ENCODE measurements at regions not wholly inside any gene's neighbourhood (a gene's known extent, or its start where the extent isn't known, plus 50 kb on each side); places are given as distances from the start of the nearest gene placed in this dataset.

DNA sequence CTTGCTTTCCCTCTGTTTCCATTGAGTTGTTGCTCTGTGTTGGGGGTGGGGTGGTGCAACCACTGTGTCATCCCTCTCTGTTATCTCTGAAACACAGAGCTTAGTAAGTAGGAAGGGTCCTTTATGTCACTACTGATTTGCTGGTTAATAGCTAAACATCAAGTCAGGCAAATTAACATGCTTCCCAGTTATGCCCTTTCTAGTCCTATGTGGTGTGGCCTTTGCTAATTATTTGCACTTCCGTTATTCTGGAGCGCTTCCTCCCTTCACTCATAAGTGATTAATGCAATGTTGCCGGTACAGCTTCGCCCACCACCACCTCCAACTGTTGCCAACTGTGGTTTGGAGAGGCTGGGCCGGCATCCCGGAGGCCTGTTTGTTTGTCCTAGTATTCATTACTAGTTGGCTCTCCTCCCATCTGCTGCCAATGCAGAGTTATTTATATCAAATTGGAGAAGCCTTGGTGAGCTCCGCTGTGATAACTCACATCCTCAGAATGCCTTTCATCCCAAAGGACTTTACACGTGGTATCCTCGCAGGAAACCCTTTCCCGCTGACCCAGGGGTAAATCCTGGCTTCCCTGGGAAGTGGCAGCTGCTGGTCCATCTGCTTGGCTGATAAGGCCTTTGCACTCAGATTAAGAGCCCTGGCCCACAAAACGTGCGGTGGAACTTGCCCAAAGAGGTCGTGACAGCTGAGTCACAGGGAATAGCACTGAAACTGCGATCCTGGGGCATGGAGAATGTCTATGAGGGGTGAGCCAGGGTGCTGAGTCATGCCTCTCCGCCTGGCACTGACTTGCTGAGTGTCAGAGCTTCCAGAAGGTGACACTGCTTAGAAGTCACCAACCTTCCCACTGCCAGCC, 72.0 kb upstream of the ZCCHC2 start:
- no peak for TF ChIP-seq CTCF (conservative IDR thresholded peaks at IDR 0.05; ENCODE audit: low read depth, low read length)
- no peak for TF ChIP-seq EZH2 (IDR thresholded peaks at IDR 0.05; ENCODE audit: low read length, unreplicated experiment)
- no peak for TF ChIP-seq EZH2phosphoT487 (IDR thresholded peaks at IDR 0.05; ENCODE audit: borderline replicate concordance, low read length)

Measured in PC-3 (cell line).